Right cardiac atrium (tissue), 5 donors: ENCODE measurements at regions not wholly inside any gene's neighbourhood (a gene's known extent, or its start where the extent isn't known, plus 50 kb on each side); places are given as distances from the start of the nearest gene placed in this dataset.
A peak's percentile ranks its signal among the peaks of the same experiment; 100 is the strongest.

ENCODE experiments used
- ATAC-seq, 2 donors: fragments of 200-7000 bp; cut with Tn5 transposase; one replicate each; pipeline versions ENCODE4 v1.8.0 to v1.9.1; 2020; ENCODE audit warnings: moderate library complexity in 2 of 2, mild to moderate bottlenecking in 1 of 2
- DNase-seq, 3 donors: peaks; one replicate each; pipeline ENCODE4 v3.0.0-alpha.2; 2020
- H3K27ac ChIP-seq: one replicate; pipeline ENCODE4 v1.5.1; 2013; ENCODE audit warnings: mild to moderate bottlenecking, low read length, control low read depth, moderate library complexity
- H3K27me3 ChIP-seq: one replicate; pipeline ENCODE4 v1.6.1; 2013; ENCODE audit not compliant: control insufficient read depth, insufficient read depth
- H3K4me1 ChIP-seq: one replicate; pipeline ENCODE4 v1.6.1; 2013; ENCODE audit warnings: low read length; ENCODE audit not compliant: control insufficient read depth, insufficient read depth
- H3K4me3 ChIP-seq: one replicate; pipeline ENCODE4 v1.5.1; 2013; ENCODE audit warnings: low read length, control low read depth
- H3K9me3 ChIP-seq: one replicate; pipeline ENCODE4 v1.6.1; 2013; ENCODE audit warnings: low read length; ENCODE audit not compliant: control insufficient read depth
- WGBS: extraction: QIAGEN DNeasy Blood & Tissue Kit; methylation state at CpG from one replicate; pipeline ENCODE4 v1.1.7; 2013; 5-methylcytosine and 5-hydroxymethylcytosine counted together
- intact Hi-C, 4 donors: fragments of 100-400 bp; cut with DNase I; formaldehyde crosslinking; loops; one replicate each; pipeline versions ENCODE4 v1.11.0 to v1.14.0; 2022 to 2023
- donor health status: healthy with polysubstance abuse.
- donor health status: DM: no; HTN: yes; CAD: no.
- donor health status: DM: no; HTN: no; CAD: no.
- donor health status: DM: no; HTN: yes; CAD: no; lungs with severe emphysema.
- donor health status: DM: yes; HTN: yes; CAD: no.

- intact Hi-C loops, result no loop called here
- WGBS, result 68% methylated on average over 2 of the region's 2 CpGs
- H3K27me3 ChIP-seq, result no peaks in the 10 kb centered on the region
These were observed 625.7 kb downstream of the FAT4 start for GRCh38 chr4:125940426-125940825.

GRCh38 chr4:125944966-125945365 lies 630.2 kb downstream of the FAT4 start:
- Histone ChIP-seq H3K9me3 (no peaks in the 10 kb centered on the region), H3K4me3 (no peak overlapping the region), H3K27ac (no peak overlapping the region), H3K4me1 (no peaks in the 10 kb centered on the region), H3K27me3 (no peaks in the 10 kb centered on the region)
- ATAC-seq (no peak), DNase-seq (no peak)
- 92% methylated on average over 2 of the region's 2 CpGs for WGBS
- intact Hi-C loops, result no loop called here

More at GRCh38 chr4:125940426-125940825, 625.7 kb downstream of the FAT4 start:
- ATAC-seq (no peak), DNase-seq (no peak)
- Histone ChIP-seq H3K4me3 (no peak overlapping the region), H3K4me1 (no peaks in the 10 kb centered on the region), H3K9me3 (no peaks in the 10 kb centered on the region), H3K27ac (no peak overlapping the region)

GRCh38 chr4:125948021-125948420 lies 633.3 kb downstream of the FAT4 start:
- Histone ChIP-seq H3K4me1 (no peaks in the 10 kb centered on the region), H3K27me3 (no peaks in the 10 kb centered on the region), H3K27ac (no peak overlapping the region), H3K4me3 (no peak overlapping the region), H3K9me3 (no peaks in the 10 kb centered on the region)
- DNase-seq (no peak), ATAC-seq (no peak)
- intact Hi-C loops, result no loop called here
- 47% methylated on average over 4 of the region's 4 CpGs for WGBS

GRCh38 chr4:125951261-125951887 lies 636.6 kb downstream of the FAT4 start:
- H3K4me1 ChIP-seq, result no peaks in the 10 kb centered on the region
- intact Hi-C loops, result no loop called here
- 56% methylated on average over 1 of the region's 1 CpG for WGBS
- no peaks in the 10 kb centered on the region for H3K27me3 ChIP-seq
- H3K27ac ChIP-seq, result no peak overlapping the region
- DNase-seq, result no peak
- no peak overlapping the region for H3K4me3 ChIP-seq
- no peak for ATAC-seq
- no peaks in the 10 kb centered on the region for H3K9me3 ChIP-seq

GRCh38 chr4:125952631-125953030 lies 637.9 kb downstream of the FAT4 start:
- intact Hi-C loops, result no loop called here
- ATAC-seq (no peak), DNase-seq (no peak)

GRCh38 chr4:125956276-125956675 lies 641.5 kb downstream of the FAT4 start:
- H3K4me3 ChIP-seq, result no peak overlapping the region
- H3K4me1 ChIP-seq, result no peaks in the 10 kb centered on the region
- H3K27me3 ChIP-seq, result no peaks in the 10 kb centered on the region
- intact Hi-C loops, result no loop called here
- no peak for DNase-seq
- 86% methylated on average over 1 of the region's 1 CpG for WGBS
- no peak overlapping the region for H3K27ac ChIP-seq
- no peak for ATAC-seq
- H3K9me3 ChIP-seq, result no peaks in the 10 kb centered on the region

More at GRCh38 chr4:125952631-125953030, 637.9 kb downstream of the FAT4 start:
- Histone ChIP-seq H3K27ac (no peak overlapping the region), H3K27me3 (no peaks in the 10 kb centered on the region), H3K9me3 (no peaks in the 10 kb centered on the region), H3K4me1 (no peaks in the 10 kb centered on the region), H3K4me3 (no peak overlapping the region)

GRCh38 chr4:125958519-125958918 lies 643.8 kb downstream of the FAT4 start:
- H3K9me3 ChIP-seq, result no peaks in the 10 kb centered on the region
- no peak for DNase-seq
- intact Hi-C loops, result no loop called here
- H3K27me3 ChIP-seq, result no peaks in the 10 kb centered on the region
- no peak for ATAC-seq
- no peak overlapping the region for H3K27ac ChIP-seq
- H3K4me1 ChIP-seq, result no peaks in the 10 kb centered on the region
- H3K4me3 ChIP-seq, result no peak overlapping the region

GRCh38 chr4:125961626-125962025 lies 646.9 kb downstream of the FAT4 start:
- WGBS, result 87% methylated on average over 5 of the region's 5 CpGs
- H3K27me3 ChIP-seq, result no peaks in the 10 kb centered on the region
- ATAC-seq (no peak), DNase-seq (peak in 2 of 3 donors; percentile 9 to 15)
- intact Hi-C loops, result no loop called here
- H3K4me1 ChIP-seq, result no peaks in the 10 kb centered on the region
- no peak overlapping the region for H3K27ac ChIP-seq
- H3K4me3 ChIP-seq, result no peak overlapping the region
- no peaks in the 10 kb centered on the region for H3K9me3 ChIP-seq

GRCh38 chr4:125975861-125976397 lies 661.2 kb downstream of the FAT4 start:
- Histone ChIP-seq H3K9me3 (no peaks in the 10 kb centered on the region), H3K4me3 (no peak overlapping the region), H3K27me3 (no peaks in the 10 kb centered on the region), H3K27ac (no peak overlapping the region), H3K4me1 (no peaks in the 10 kb centered on the region)
- WGBS, result 83% methylated on average over 4 of the region's 4 CpGs
- no peak for ATAC-seq
- no peak for DNase-seq
- intact Hi-C loops, result no loop called here

- intact Hi-C loops, result no loop called here
- Histone ChIP-seq H3K4me1 (no peaks in the 10 kb centered on the region), H3K27me3 (no peaks in the 10 kb centered on the region), H3K4me3 (no peak overlapping the region), H3K9me3 (no peaks in the 10 kb centered on the region), H3K27ac (no peak overlapping the region)
- WGBS, result 73% methylated on average over 6 of the region's 6 CpGs
- ATAC-seq (no peak), DNase-seq (no peak)
These were observed 665.2 kb downstream of the FAT4 start for GRCh38 chr4:125979950-125980349.

GRCh38 chr4:125983168-125983567 lies 668.4 kb downstream of the FAT4 start:
- 83% methylated on average over 1 of the region's 1 CpG for WGBS
- Histone ChIP-seq H3K4me1 (no peaks in the 10 kb centered on the region), H3K27me3 (no peaks in the 10 kb centered on the region), H3K9me3 (no peaks in the 10 kb centered on the region), H3K4me3 (no peak overlapping the region), H3K27ac (no peak overlapping the region)
- intact Hi-C loops, result no loop called here
- no peak for ATAC-seq
- no peak for DNase-seq

- intact Hi-C loops, result no loop called here
- H3K4me1 ChIP-seq, result no peaks in the 10 kb centered on the region
- H3K9me3 ChIP-seq, result no peaks in the 10 kb centered on the region
- H3K4me3 ChIP-seq, result no peak overlapping the region
- ATAC-seq, result no peak
- WGBS, result 60% methylated on average over 3 of the region's 3 CpGs
- no peaks in the 10 kb centered on the region for H3K27me3 ChIP-seq
- H3K27ac ChIP-seq, result no peak overlapping the region
- DNase-seq, result no peak
These were observed 671.1 kb downstream of the FAT4 start for GRCh38 chr4:125985856-125986255.
